ENCODE measurements at regions not wholly inside any gene's neighbourhood (a gene's known extent, or its start where the extent isn't known, plus 50 kb on each side); places are given as distances from the start of the nearest gene placed in this dataset.

- Histone ChIP-seq H3K4me1 (replicated peaks) (no peaks in the 10 kb centered on the region), H3K27me3 (replicated peaks; ENCODE audit: insufficient read depth) (no peaks in the 10 kb centered on the region), H3K9me3 (no peaks in the 10 kb centered on the region), H3K27ac (no peak overlapping the region), H3K36me3 (no peaks in the 10 kb centered on the region), H3K4me3 (no peak overlapping the region)
- TF ChIP-seq POLR2AphosphoS5 (IDR thresholded peaks at IDR 0.05) = no peak
- TF ChIP-seq POLR2A (IDR thresholded peaks at IDR 0.05) = no peak
- TF ChIP-seq CTCF (IDR thresholded peaks at IDR 0.05) = no peak
- intact Hi-C loops (cut with DNase I) = no loop called here
- no peak for DNase-seq (ENCODE audit: low spot score)
- WGBS = 100% methylated on average over 3 of the region's 3 CpGs
These were observed 87.6 kb upstream of the ANKRD55 start for GRCh38 chr5:56320686-56321085.

- no peaks in the 10 kb centered on the region for H3K27me3 ChIP-seq (replicated peaks; ENCODE audit: insufficient read depth)
- 68% methylated on average over 19 of the region's 19 CpGs for WGBS
- H3K9me3 ChIP-seq = no peaks in the 10 kb centered on the region
- intact Hi-C loops (cut with DNase I) = no loop called here
- TF ChIP-seq CTCF (IDR thresholded peaks at IDR 0.05) (no peak), POLR2AphosphoS5 (IDR thresholded peaks at IDR 0.05) (no peak), POLR2A (IDR thresholded peaks at IDR 0.05) (no peak)
- H3K27ac ChIP-seq = no peak overlapping the region
- H3K36me3 ChIP-seq = no peaks in the 10 kb centered on the region
- H3K4me3 ChIP-seq = no peak overlapping the region
- no peak for DNase-seq (ENCODE audit: low spot score)
- no peaks in the 10 kb centered on the region for H3K4me1 ChIP-seq (replicated peaks)
These were observed 86.5 kb upstream of the ANKRD55 start for GRCh38 chr5:56319526-56320181.

DNA sequence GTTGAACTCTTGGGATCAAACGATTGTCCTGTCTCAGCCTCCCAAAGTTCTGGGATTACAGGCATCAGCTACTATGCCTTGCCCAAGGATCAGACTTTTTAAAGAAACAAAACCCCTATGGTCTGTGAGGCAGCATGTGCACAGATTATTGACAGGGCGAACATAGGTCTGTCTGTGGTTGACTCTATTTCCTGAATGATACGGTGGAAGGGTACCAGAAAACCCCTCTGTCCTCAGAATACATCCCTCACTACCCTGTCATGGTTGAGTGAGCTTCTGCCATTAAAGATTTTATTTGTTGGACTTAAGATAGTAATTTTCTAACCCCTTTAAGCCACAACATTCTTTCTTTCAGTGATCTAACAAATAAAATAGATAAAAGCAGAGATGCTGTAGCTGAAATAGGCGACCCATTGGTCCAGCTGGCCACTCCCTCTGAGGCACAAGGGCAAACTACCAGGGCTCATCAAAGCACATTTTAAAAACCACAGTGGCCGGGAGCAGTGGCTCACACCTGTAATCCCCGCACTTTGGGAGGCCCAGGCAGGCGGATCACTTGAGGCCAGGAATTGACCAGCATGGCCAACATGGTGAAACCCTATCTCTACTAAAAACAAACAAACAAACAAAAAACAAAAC lies 84.9 kb upstream of the ANKRD55 start:
- no peak for DNase-seq (ENCODE audit: low spot score)
- Histone ChIP-seq H3K4me1 (replicated peaks) (no peaks in the 10 kb centered on the region), H3K27me3 (replicated peaks; ENCODE audit: insufficient read depth) (no peaks in the 10 kb centered on the region), H3K4me3 (no peak overlapping the region), H3K27ac (no peak overlapping the region), H3K9me3 (no peaks in the 10 kb centered on the region), H3K36me3 (no peaks in the 10 kb centered on the region)
- intact Hi-C loops (cut with DNase I) = no loop called here
- TF ChIP-seq CTCF (IDR thresholded peaks at IDR 0.05) (no peak), POLR2AphosphoS5 (IDR thresholded peaks at IDR 0.05) (no peak), POLR2A (IDR thresholded peaks at IDR 0.05) (no peak)
- 87% methylated on average over 7 of the region's 7 CpGs for WGBS

GRCh38 chr5:56316299-56316994 lies 83.3 kb upstream of the ANKRD55 start:
- Histone ChIP-seq H3K4me3 (no peak overlapping the region), H3K27me3 (replicated peaks; ENCODE audit: insufficient read depth) (no peaks in the 10 kb centered on the region), H3K4me1 (replicated peaks) (no peaks in the 10 kb centered on the region), H3K36me3 (no peaks in the 10 kb centered on the region), H3K9me3 (no peaks in the 10 kb centered on the region), H3K27ac (no peak overlapping the region)
- TF ChIP-seq POLR2A (IDR thresholded peaks at IDR 0.05) = no peak
- TF ChIP-seq CTCF (IDR thresholded peaks at IDR 0.05) = no peak
- no peak for TF ChIP-seq POLR2AphosphoS5 (IDR thresholded peaks at IDR 0.05)
- no peak for DNase-seq (ENCODE audit: low spot score)
- intact Hi-C loops (cut with DNase I) = no loop called here
- WGBS = 69% methylated on average over 4 of the region's 4 CpGs

Data from prostate gland (tissue), 2 donors.